VCaP (cell line): ENCODE measurements at regions not wholly inside any gene's neighbourhood (a gene's known extent, or its start where the extent isn't known, plus 50 kb on each side); places are given as distances from the start of the nearest gene placed in this dataset.

Experiments
- H3K27ac ChIP-seq: fragments of 450-650 bp; 2 replicates; pipeline ENCODE4 v1.5.1; 2017
- TF ChIP-seq, protein P1 (sequence below): fragments of 450-650 bp; conservative IDR thresholded peaks from 2 replicates; pipeline ENCODE4 v1.5.1; 2017; ENCODE audit warnings: mild to moderate bottlenecking, moderate library complexity

DNA sequence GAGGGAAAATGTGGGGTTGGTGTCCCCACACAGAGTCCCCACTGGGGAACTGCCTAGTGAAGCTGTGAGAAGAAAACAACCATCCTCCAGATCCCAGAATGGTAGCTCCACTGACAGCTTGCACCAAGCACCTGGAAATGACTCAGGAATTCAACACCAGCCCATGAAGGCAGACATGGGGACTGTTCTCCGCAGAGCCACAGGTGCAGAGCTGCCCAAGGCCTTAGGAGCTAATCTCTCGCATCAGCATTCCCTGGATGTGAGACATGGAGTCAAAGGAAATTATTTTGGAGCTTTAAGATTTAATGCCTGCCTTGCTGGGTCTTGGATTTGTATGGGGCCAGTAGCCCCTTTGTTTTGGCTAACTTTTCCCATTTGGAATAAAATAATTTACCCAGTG lies 367.9 kb downstream of the FAM133A start:
- no peak overlapping the region for H3K27ac ChIP-seq
- TF ChIP-seq, protein P1, sequence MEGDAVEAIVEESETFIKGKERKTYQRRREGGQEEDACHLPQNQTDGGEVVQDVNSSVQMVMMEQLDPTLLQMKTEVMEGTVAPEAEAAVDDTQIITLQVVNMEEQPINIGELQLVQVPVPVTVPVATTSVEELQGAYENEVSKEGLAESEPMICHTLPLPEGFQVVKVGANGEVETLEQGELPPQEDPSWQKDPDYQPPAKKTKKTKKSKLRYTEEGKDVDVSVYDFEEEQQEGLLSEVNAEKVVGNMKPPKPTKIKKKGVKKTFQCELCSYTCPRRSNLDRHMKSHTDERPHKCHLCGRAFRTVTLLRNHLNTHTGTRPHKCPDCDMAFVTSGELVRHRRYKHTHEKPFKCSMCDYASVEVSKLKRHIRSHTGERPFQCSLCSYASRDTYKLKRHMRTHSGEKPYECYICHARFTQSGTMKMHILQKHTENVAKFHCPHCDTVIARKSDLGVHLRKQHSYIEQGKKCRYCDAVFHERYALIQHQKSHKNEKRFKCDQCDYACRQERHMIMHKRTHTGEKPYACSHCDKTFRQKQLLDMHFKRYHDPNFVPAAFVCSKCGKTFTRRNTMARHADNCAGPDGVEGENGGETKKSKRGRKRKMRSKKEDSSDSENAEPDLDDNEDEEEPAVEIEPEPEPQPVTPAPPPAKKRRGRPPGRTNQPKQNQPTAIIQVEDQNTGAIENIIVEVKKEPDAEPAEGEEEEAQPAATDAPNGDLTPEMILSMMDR = no peak

GRCh38 chrX:94045724-94046123 lies 371.7 kb downstream of the FAM133A start:
- no peak overlapping the region for H3K27ac ChIP-seq
- TF ChIP-seq, protein P1 = no peak

GRCh38 chrX:94051926-94052325 lies 377.9 kb downstream of the FAM133A start:
- H3K27ac ChIP-seq = no peak overlapping the region
- TF ChIP-seq, protein P1 = no peak

DNA sequence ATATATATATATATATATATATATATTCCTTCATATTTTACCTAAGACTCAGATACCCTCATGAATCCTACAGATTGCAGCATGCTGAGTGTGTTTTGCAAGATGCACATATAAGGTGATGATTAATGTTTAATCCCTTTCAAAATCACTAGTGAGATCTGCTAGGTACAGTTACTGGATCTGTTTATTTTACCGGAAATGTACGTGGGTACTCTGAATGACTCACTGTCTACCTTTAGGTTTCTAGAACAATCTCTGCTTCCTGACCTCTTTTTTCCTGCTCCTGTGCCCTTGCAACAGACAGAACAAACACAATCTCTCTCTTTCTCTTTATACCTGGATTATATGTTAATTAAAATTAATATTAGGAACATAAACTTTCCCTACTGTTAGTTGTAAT lies 379.6 kb downstream of the FAM133A start:
- H3K27ac ChIP-seq = peak overlapping the region; percentile 10; the same call in 1 of the 2 replicates
- TF ChIP-seq, protein P1 = no peak

DNA sequence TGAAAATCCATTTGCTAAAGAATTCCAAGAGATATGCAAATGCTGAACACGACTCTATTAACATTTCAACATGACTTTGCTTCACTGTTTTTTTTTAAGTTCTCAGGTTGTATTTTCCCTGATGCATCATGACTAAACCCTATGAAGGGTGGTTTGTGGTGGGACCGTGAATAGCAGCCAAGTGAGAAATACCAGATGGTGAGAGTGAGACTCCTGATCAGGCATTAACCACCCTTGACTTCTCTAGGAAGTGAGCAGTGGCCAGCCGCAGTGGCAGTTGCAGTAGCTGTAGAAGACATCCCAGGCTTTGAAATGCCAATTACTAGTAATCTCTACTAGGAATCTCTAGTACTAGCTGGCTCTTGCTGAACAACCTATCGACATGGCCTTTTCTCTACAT lies 383.4 kb downstream of the FAM133A start:
- H3K27ac ChIP-seq = peak overlapping the region; percentile 90
- TF ChIP-seq, protein P1 = no peak

GRCh38 chrX:94058728-94059382 lies 384.8 kb downstream of the FAM133A start:
- H3K27ac ChIP-seq = peak overlapping the region; percentile 90
- TF ChIP-seq, protein P1 = peak; percentile 79

- TF ChIP-seq, protein P1 = no peak
- no peak overlapping the region for H3K27ac ChIP-seq
Observed at GRCh38 chrX:94065091-94065490, 391.1 kb downstream of the FAM133A start.
